Lower leg skin (tissue), 4 donors: ENCODE measurements at regions not wholly inside any gene's neighbourhood (a gene's known extent, or its start where the extent isn't known, plus 50 kb on each side); places are given as distances from the start of the nearest gene placed in this dataset.
"Not testable (repeated sequence)": the region's sequence is repeated elsewhere in the genome, so short reads cannot be mapped to it uniquely, and the experiment has no call there.

Experiments used
- DNase-seq, 2 donors: peaks; one replicate each; pipeline ENCODE4 v3.0.0-alpha.2; 2019; ENCODE audit warnings: low spot score in 2 of 2
- H3K4me3 ChIP-seq: fragments of 200-600 bp; sonication (generic); 2 replicates; pipeline ENCODE4 v1.5.1; 2017; ENCODE audit warnings: mild to moderate bottlenecking, low read depth; ENCODE audit not compliant: poor library complexity, severe bottlenecking
- POLR2A ChIP-seq, 2 donors: fragments of 450-650 bp; IDR thresholded peaks; one replicate each; pipeline ENCODE4 v1.6.1; 2016 to 2017; ENCODE audit warnings: antibody characterized with exemption in 2 of 2, mild to moderate bottlenecking in 1 of 2, moderate library complexity in 1 of 2
- WGBS, 2 donors: methylation state at CpG; one replicate each; pipeline ENCODE4 v1.1.5; 2018; 5-methylcytosine and 5-hydroxymethylcytosine counted together
- intact Hi-C: fragments of 100-400 bp; cut with DNase I; formaldehyde crosslinking; loops from one replicate; pipeline ENCODE4 v1.15.0; 2023; ENCODE audit warnings: low total_unique reads
- TF ChIP-seq, protein P1 (sequence below), 3 donors: fragments of 450-650 bp; IDR thresholded peaks; one replicate each; pipeline ENCODE4 v1.5.1; 2016; ENCODE audit warnings: antibody characterized with exemption in 3 of 3, mild to moderate bottlenecking in 3 of 3, moderate library complexity in 2 of 3

DNA sequence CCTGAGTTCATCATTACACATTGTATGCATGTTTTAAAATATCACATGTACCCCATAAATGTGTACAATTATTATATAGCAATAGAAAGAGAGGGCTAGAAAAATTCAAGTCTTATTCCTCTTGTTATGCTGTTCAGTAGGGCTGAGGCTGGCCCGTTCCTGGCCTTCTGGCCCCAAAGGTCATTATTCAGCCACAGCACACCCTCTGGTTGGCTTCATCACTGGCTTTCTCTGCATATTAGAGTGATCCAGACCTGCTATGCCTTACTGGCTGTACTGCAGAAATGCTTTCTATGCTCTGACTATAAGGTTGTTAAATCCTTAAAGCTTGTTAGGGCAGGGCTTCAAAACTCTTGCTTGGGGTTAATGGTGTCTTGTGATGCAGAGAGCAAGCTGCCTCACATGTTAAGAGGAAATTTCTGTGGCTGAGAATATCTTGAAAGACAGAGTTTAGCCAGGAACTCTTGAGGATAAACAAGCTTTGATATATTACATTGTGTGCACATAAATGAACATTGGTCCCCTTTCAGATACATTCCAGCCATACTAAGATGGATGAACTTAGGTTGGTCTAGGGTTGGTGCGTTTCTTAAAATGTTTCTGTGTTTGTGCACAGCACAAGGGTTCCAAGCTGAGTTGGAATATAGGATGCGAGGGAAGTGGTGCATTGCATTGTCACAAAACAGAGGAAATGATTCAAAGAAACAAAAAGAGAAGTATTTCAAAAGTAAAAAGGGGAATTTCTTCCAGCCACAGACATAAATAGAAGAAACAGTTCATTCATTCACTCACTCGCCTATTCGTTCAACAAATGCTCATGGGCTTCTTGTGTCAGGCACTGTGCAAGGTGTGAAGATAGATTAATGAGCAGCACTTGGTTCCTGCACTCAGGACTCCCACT lies 61.6 kb upstream of the WDR11 start:
- whole genome bisulfite sequencing, 2 donors, result 69 to 76% methylated on average over 5 of the region's 5 CpGs
- intact Hi-C loops, result no loop called here
- no peak overlapping the region for H3K4me3 ChIP-seq
- no peak for TF ChIP-seq POLR2A (IDR thresholded peaks at IDR 0.05)
- TF ChIP-seq, protein P1, sequence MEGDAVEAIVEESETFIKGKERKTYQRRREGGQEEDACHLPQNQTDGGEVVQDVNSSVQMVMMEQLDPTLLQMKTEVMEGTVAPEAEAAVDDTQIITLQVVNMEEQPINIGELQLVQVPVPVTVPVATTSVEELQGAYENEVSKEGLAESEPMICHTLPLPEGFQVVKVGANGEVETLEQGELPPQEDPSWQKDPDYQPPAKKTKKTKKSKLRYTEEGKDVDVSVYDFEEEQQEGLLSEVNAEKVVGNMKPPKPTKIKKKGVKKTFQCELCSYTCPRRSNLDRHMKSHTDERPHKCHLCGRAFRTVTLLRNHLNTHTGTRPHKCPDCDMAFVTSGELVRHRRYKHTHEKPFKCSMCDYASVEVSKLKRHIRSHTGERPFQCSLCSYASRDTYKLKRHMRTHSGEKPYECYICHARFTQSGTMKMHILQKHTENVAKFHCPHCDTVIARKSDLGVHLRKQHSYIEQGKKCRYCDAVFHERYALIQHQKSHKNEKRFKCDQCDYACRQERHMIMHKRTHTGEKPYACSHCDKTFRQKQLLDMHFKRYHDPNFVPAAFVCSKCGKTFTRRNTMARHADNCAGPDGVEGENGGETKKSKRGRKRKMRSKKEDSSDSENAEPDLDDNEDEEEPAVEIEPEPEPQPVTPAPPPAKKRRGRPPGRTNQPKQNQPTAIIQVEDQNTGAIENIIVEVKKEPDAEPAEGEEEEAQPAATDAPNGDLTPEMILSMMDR (IDR thresholded peaks at IDR 0.05), result no peak
- DNase-seq, result no peak

GRCh38 chr10:120791316-120791715 lies 59.8 kb upstream of the WDR11 start:
- no peak for DNase-seq
- H3K4me3 ChIP-seq, result no peak overlapping the region
- TF ChIP-seq POLR2A (IDR thresholded peaks at IDR 0.05), result no peak
- TF ChIP-seq, protein P1 (IDR thresholded peaks at IDR 0.05), result no peak
- intact Hi-C loops, result no loop called here
- 85 to 89% methylated on average over 5 of the region's 5 CpGs for WGBS, 2 donors

GRCh38 chr10:120793088-120793487 lies 58.1 kb upstream of the WDR11 start:
- TF ChIP-seq, protein P1 (IDR thresholded peaks at IDR 0.05), result no peak
- no peak for TF ChIP-seq POLR2A (IDR thresholded peaks at IDR 0.05)
- intact Hi-C loops, result no loop called here
- no peak for DNase-seq
- no peak overlapping the region for H3K4me3 ChIP-seq
- 33 to 77% methylated on average over 1 of the region's 2 CpGs for WGBS, 2 donors

GRCh38 chr10:120794390-120794789 lies 56.8 kb upstream of the WDR11 start:
- intact Hi-C loops, result no loop called here
- TF ChIP-seq POLR2A (IDR thresholded peaks at IDR 0.05), result no peak
- TF ChIP-seq, protein P1 (IDR thresholded peaks at IDR 0.05), result no peak
- no peak for DNase-seq
- H3K4me3 ChIP-seq, result no peak overlapping the region
- 75 to 93% methylated on average over 4 of the region's 4 CpGs for WGBS, 2 donors

- H3K4me3 ChIP-seq, DNase-seq, intact Hi-C loops: not testable (repeated sequence)
- 88 to 90% methylated on average over 6 to 14 of the region's 29 CpGs for WGBS, 2 donors
Measured at GRCh38 chr10:120798276-120798675, 52.9 kb upstream of the WDR11 start.

DNA sequence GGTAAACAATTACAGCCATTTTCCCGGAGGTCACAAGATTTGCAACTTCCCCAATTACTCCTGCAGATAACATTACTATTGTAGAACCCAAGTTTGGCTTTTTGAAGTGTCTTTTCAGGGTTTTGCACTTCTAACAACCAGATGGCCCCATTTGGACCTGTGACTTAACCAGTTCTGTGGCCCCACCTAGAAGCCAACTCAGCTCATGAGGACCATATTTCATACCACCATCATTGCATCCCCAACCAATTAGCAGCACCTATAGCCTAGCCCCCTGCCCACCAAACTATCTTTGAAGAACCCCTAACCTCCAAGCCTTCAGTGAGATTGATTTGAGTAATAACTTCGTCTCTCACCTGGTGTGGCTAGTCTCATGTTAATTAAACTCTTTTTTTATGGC lies 51.3 kb upstream of the WDR11 start:
- intact Hi-C loops, result no loop called here
- no peak for TF ChIP-seq POLR2A (IDR thresholded peaks at IDR 0.05)
- TF ChIP-seq, protein P1 (IDR thresholded peaks at IDR 0.05), result no peak
- 53 to 70% methylated on average over 2 of the region's 2 CpGs for WGBS, 2 donors
- DNase-seq, result no peak
- no peak overlapping the region for H3K4me3 ChIP-seq
